AML-193 (cell line): ENCODE measurements at regions not wholly inside any gene's neighbourhood (a gene's known extent, or its start where the extent isn't known, plus 50 kb on each side); places are given as distances from the start of the nearest gene placed in this dataset.

Experiments used
- DNase-seq, 2 experiments: peaks; one replicate each; lab custom pipeline; 2025; lab: John Stamatoyannopoulos, UW

GRCh38 chr5:68534956-68535520 lies 319.5 kb downstream of the PIK3R1 start:
- no peak for DNase-seq

- DNase-seq: no peak
Measured at GRCh38 chr5:68538814-68539420, 323.4 kb downstream of the PIK3R1 start.

DNA sequence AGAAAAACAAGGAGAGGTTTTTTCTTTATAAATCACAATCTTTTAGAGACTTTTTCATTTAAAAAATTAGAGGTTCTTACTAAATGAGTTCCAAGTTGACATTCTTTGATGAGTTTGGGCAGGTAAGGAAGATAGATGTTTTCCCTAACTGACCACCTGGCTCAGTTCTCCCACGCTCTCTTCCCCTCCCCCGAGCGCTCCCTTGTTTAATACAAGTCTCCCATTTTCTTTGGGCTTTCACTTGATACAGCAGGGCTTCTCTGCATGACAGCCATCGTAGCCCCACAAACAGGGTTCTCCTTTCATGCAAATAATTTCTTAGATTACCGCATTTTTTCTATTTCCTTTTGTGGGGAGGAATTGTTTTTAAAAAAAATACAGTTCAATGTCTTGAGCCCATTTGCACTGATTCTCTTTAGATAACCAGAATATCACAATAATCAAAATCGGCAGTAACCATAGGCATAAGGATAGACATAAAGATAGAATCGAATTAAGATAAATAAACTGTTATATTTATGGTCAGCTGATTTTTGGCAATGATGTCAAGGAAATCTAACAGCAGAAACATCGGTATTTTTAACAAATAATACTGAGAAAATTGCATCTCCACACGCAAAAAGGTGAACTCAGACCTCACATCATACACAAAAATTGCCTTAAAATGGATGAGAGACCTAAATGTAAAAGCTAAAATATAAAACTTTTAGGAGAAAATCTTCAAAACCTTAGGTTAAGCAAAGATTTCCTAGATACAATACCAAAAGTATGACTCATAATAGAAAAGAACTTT lies 325.4 kb downstream of the PIK3R1 start:
- DNase-seq: no peak

DNA sequence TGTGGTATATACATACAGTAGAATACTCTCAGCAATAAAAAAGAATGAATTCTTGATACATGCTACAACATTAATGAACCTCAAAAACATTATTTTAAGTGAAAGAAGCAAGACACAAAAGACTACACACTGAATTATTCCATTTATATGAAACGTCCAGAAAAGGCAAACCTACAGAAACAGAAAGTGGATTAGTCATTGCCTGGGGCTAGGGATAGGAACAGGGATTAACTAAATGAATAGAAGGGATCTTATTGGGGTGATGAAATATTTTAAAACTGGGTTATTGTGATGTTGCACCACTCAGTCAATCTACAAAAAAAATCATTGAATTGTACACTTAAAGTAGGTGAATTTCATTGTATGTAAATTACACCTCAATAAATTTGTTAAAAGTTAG lies 326.7 kb downstream of the PIK3R1 start:
- no peak for DNase-seq

DNA sequence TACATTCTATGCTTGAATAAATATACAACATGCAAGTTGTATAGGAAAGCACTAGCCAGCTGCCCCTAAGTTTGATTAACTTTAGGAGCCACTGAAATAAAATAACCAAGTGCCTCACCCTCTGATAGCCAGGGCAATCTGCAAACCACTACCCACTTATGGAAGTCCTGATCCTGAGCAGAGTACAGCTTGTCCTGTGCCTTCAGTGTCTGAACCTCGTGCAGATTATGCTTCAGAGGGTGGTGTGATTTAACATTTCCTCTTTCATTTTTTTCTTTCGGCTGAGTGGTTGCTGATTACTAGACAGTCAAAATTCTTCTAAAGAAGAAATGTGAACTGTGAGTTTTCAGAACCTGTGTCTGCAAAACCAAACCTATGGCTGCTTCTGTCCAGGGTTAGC lies 327.7 kb downstream of the PIK3R1 start:
- no peak for DNase-seq

- no peak for DNase-seq
Measured at GRCh38 chr5:68544091-68544647, 328.6 kb downstream of the PIK3R1 start.

DNA sequence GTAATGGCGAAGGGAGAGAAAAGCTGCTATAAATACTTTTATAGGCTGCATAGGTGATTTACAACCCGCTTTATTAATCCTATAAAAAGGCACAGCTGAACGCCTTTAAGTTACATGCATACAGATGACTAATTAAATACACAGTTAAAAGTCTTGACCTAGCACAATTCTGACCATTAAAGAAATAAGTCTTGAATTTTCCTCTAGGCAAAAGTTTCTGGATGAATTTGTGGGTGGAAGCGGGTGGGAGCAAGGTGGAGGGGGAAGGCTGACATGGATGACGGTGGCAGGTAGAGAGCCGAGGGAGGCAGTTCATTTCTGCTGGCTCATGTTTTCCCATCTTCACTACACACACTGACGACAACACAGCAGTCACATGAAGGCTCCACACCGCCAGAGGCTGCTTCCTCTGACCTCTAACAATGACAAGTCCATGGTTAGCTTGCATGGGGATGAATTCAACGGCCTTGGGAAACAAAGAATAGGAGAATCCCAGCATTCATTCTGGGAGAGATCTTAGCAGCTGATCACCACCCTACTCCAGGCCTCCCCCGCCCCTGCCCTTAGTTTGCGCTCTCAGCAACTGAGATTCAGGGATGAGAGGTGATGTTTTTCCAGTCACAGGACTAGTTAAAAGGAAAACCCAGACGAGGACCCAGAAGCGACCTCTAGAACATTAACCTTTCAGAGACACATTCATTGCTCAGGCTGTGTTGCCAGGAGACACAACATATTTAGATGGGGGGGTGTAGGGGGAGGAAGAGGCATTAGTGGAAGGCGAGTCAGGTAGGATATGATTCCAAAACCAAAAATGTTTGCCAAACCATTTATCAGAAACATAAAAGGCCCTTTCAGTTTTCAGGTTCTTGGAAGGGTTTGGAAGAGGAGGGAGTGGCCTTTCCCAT lies 329.3 kb downstream of the PIK3R1 start:
- DNase-seq: no peak

GRCh38 chr5:68545636-68546295 lies 330.2 kb downstream of the PIK3R1 start:
- no peak for DNase-seq

- no peak for DNase-seq
Measured at GRCh38 chr5:68547056-68547455, 331.5 kb downstream of the PIK3R1 start.

GRCh38 chr5:68547622-68548021 lies 332.1 kb downstream of the PIK3R1 start:
- DNase-seq: no peak

DNA sequence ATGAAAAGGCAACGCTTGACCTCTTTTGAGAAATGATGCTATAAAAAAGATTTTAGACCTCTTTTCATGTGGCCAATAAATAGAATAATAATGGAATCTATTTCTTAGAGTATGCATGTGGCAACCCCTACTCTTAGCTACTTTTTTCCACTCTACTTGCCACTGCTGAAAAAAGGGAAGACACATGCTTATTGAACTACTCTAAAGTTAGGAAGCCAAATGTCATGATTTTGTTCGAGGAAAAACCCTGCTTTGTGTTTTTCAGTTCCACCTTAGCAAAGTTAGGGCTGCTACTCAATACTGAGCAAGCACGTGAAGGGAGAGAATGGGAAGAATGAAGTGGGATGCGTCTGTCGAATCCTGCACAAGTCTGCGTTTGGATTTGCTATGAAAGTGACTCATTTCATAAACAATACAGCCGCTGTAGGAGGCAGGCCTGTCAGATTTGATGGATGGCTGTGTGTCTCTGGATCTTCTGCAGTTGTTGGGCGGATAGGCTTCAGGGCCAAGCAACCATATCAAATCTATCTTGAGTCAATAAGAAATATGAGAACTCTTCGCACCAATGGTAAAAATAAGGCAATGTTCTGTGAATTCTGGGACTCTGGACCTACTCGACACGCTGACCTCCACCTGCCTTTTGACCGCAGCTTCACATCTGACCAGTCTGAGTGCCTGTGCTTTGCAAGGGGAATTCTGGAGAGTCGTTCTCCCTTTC lies 333.6 kb downstream of the PIK3R1 start:
- no peak for DNase-seq

DNA sequence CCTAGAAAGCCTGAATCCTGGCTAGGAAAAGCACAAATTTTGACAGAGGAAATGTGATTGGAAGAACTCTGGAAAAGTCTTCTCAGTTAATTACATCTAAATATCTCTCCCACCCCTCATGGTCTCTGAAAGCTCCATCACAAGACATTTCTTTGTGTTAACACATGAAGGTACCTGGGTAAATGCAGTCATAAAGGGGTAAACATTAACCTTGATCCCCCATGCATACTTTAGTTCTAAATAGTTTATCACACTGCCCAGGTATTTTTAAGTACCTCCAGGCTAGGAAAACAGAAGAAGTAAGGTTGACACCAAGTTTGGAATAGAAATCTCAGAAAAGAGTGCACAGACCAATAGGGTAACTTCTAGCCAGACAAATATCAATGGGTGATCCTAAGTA lies 334.5 kb downstream of the PIK3R1 start:
- DNase-seq: no peak

GRCh38 chr5:68551436-68551835 lies 335.9 kb downstream of the PIK3R1 start:
- no peak for DNase-seq

GRCh38 chr5:68554571-68555279 lies 339.2 kb downstream of the PIK3R1 start:
- DNase-seq: no peak

DNA sequence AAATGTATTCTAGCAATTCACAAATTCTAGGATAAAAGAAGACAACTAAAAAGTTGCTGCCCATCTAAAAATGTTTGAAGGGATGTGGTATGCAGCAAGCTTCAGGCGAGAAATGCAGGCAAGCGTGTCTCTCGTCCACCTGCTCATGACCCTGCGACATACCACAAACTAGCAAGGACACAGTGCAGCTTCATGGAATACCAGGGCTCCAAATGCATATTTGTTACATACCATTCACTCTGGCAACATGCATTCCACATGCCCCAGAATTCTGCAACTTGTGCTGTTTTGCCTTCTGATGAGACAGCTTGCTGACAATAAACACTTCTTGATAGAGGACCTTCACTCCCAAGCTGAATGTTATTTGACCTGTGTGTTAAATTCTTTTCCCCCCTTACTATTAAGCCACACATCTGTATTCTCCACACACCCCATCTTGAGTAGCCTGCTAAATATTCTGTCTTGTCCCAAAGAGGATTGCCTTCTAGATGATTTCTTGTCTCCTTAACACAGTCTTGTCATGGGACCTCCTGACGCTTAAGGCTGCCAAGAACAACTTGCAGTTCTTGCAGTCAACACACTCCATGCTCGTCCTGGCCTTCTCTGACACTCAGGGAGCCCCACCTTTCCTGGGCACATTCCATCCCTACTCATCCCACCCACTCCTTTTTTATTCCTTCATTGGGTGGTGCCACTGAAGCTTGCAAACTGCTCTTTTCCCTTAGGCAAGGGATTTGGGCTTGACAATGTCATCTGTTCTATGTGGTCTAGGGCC lies 340.5 kb downstream of the PIK3R1 start:
- DNase-seq: no peak

- DNase-seq: no peak
Measured at GRCh38 chr5:68557162-68557936, 341.8 kb downstream of the PIK3R1 start.

DNA sequence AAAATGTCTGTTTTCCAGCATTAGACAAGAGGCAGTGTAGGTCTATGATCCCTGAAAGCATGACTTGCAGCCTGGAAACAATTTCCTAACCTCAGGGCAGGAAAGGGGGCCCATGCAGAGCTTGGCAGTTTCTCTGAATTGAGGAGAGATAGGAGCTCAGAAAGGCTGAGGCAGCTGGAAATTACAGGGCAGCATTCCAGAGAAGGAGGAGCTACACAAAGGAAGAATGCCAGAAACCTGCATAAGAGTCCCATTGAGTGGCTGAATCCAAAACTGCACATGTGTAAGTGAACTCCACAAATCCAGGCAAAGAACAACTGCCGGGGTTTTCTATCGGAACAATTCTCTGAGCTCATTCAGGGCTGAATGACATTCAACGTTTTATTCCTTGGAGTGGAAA lies 346.8 kb downstream of the PIK3R1 start:
- DNase-seq: no peak

DNA sequence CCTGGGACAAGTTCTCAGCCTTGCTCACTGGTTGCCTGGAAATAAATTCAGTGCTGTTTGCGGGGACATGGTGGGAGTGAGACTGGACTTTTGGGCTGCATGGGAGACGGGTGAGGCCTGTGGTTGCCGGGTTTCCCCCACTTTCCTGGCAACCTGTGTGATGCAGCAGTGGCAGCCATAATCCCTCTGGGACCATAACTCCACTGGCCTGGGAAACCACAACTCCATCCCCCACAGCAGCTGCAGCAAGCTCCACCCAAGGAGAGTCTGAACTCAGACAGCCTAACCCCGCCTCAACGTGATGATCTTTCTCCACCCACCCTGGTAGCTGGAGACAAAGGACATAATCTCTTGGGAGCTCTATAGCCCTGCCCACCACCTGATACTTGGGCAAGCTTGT lies 349.9 kb downstream of the PIK3R1 start:
- DNase-seq: no peak

- no peak for DNase-seq
Measured at GRCh38 chr5:68576805-68577204, 361.2 kb downstream of the PIK3R1 start.
